Neuronal stem cell (in vitro differentiated cells): ENCODE measurements at regions not wholly inside any gene's neighbourhood (a gene's known extent, or its start where the extent isn't known, plus 50 kb on each side); places are given as distances from the start of the nearest gene placed in this dataset.
"Not testable (repeated sequence)": the region's sequence is repeated elsewhere in the genome, so short reads cannot be mapped to it uniquely, and the experiment has no call there.

ENCODE experiments used
- DNase-seq: peaks from one replicate; pipeline ENCODE4 v3.0.0-alpha.2; 2013; ENCODE audit warnings: low spot score
- H2AFZ ChIP-seq: one replicate; pipeline ENCODE4 v1.6.1; 2013; ENCODE audit warnings: mild to moderate bottlenecking, low read length, inconsistent platforms
- H2AK5ac ChIP-seq: 2 replicates; pipeline ENCODE4 v1.6.1; 2013; ENCODE audit warnings: low read depth, mild to moderate bottlenecking, inconsistent platforms, low read length, moderate library complexity, mixed read lengths
- H2BK120ac ChIP-seq: 2 replicates; pipeline ENCODE4 v1.6.1; 2013; ENCODE audit warnings: low read depth, mild to moderate bottlenecking, inconsistent platforms, low read length, moderate library complexity, mixed read lengths
- H2BK12ac ChIP-seq: one replicate; pipeline ENCODE4 v1.6.1; 2013; ENCODE audit warnings: low read length, inconsistent platforms
- H2BK15ac ChIP-seq: 2 replicates; pipeline ENCODE4 v1.6.1; 2013; ENCODE audit warnings: mild to moderate bottlenecking, low read length, inconsistent platforms, mixed read lengths
- H2BK5ac ChIP-seq: one replicate; pipeline ENCODE4 v1.6.1; 2013; ENCODE audit warnings: inconsistent platforms, mild to moderate bottlenecking, low read length, moderate library complexity
- H3K14ac ChIP-seq: one replicate; pipeline ENCODE4 v1.6.1; 2013; ENCODE audit warnings: low read length, inconsistent platforms
- H3K18ac ChIP-seq: 2 replicates; pipeline ENCODE4 v1.6.1; 2013; ENCODE audit warnings: low read length, inconsistent platforms
- H3K23ac ChIP-seq: 2 replicates; pipeline ENCODE4 v1.6.1; 2013; ENCODE audit warnings: low read depth, mild to moderate bottlenecking, mixed read lengths, low read length, inconsistent platforms; ENCODE audit not compliant: poor library complexity
- H3K27ac ChIP-seq: replicated peaks from 3 replicates; pipeline ENCODE4 v1.5.1; 2013; ENCODE audit warnings: low read length, inconsistent platforms
- H3K27me3 ChIP-seq, 3 experiments: 2 replicates each; pipeline ENCODE4 v1.6.1; 2013; ENCODE audit warnings: low read length in 3 of 3, mild to moderate bottlenecking in 2 of 3, inconsistent platforms in 1 of 3, low read depth in 1 of 3, mixed read lengths in 1 of 3, moderate library complexity in 1 of 3; ENCODE audit not compliant: control insufficient read depth in 3 of 3, insufficient read depth in 3 of 3
- H3K36me3 ChIP-seq, 2 donors: replicated peaks in 1 of 2; 2 replicates each; pipeline ENCODE4 v1.6.1; 2013; ENCODE audit warnings: low read length in 2 of 2; ENCODE audit not compliant: control insufficient read depth in 2 of 2, insufficient read depth in 2 of 2
- H3K4ac ChIP-seq: 2 replicates; pipeline ENCODE4 v1.6.1; 2013; ENCODE audit warnings: inconsistent platforms, mild to moderate bottlenecking, low read length, moderate library complexity
- H3K4me1 ChIP-seq, 2 donors: 1 replicate in 1 of 2; 2 replicates in 1 of 2; pipeline ENCODE4 v1.6.1; 2013; ENCODE audit warnings: low read length in 2 of 2, low read depth in 1 of 2; ENCODE audit not compliant: control insufficient read depth in 2 of 2, insufficient read depth in 1 of 2
- H3K4me2 ChIP-seq: one replicate; pipeline ENCODE4 v1.6.1; 2013; ENCODE audit warnings: mild to moderate bottlenecking, low read length, inconsistent platforms; ENCODE audit not compliant: insufficient read depth, poor library complexity, severe bottlenecking
- H3K4me3 ChIP-seq, 2 donors: 2 replicates each; pipeline ENCODE4 v1.5.1; 2013; ENCODE audit warnings: low read length in 2 of 2, mild to moderate bottlenecking in 2 of 2, inconsistent platforms in 1 of 2, moderate library complexity in 1 of 2
- H3K79me1 ChIP-seq: one replicate; pipeline ENCODE4 v1.6.1; 2013; ENCODE audit warnings: low read depth, mild to moderate bottlenecking, inconsistent platforms, low read length, moderate library complexity
- H3K9ac ChIP-seq: one replicate; pipeline ENCODE4 v1.6.1; 2013; ENCODE audit warnings: mild to moderate bottlenecking, low read depth, low read length, inconsistent platforms; ENCODE audit not compliant: poor library complexity
- H3K9me3 ChIP-seq, 2 donors: replicated peaks in 1 of 2; 2 replicates each; pipeline versions ENCODE3 to v1.6.1; 2013; ENCODE audit warnings: low read length in 2 of 2, mild to moderate bottlenecking in 2 of 2, inconsistent platforms in 1 of 2, low read depth in 1 of 2, mixed read lengths in 1 of 2, moderate library complexity in 1 of 2; ENCODE audit not compliant: control insufficient read depth in 2 of 2, insufficient read depth in 1 of 2
- H4K8ac ChIP-seq: one replicate; pipeline ENCODE4 v1.6.1; 2013; ENCODE audit warnings: low read depth, mild to moderate bottlenecking, inconsistent platforms, low read length, moderate library complexity
- H4K91ac ChIP-seq: one replicate; pipeline ENCODE4 v1.6.1; 2013; ENCODE audit warnings: low read length, low read depth, mild to moderate bottlenecking, inconsistent platforms; ENCODE audit not compliant: poor library complexity
- WGBS, 2 donors: extraction: QIAGEN DNeasy Blood & Tissue Kit; methylation state at CpG; one replicate each; pipeline ENCODE4 v1.1.7; 2013; ENCODE audit warnings: missing lambda C conversion rate in 2 of 2, mixed read lengths in 1 of 2; ENCODE audit not compliant: insufficient read length in 2 of 2, insufficient replicate concordance in 1 of 2; ENCODE audit errors: extremely low coverage in 2 of 2; 5-methylcytosine and 5-hydroxymethylcytosine counted together

GRCh38 chr4:187128976-187129375 is 405.3 kb upstream of the FAT1 start:
- H2BK120ac ChIP-seq, result no peak overlapping the region
- no peak for DNase-seq
- no peak overlapping the region for H4K8ac ChIP-seq
- no peak overlapping the region for H3K27ac ChIP-seq
- H2BK5ac ChIP-seq, result no peak overlapping the region
- no peaks in the 10 kb centered on the region for H3K79me1 ChIP-seq
- no peak overlapping the region for H3K14ac ChIP-seq
- WGBS, 2 donors, result no CpG with 5 or more reads among the region's 8 CpGs
- H2AK5ac ChIP-seq, result no peak overlapping the region
- no peak overlapping the region for H3K23ac ChIP-seq
- H3K4me3 ChIP-seq, result no peak overlapping the region
- peaks cover 3 to 7% of the 10 kb centered on the region in 2 donors for H3K4me1 ChIP-seq
- H3K4me2 ChIP-seq, result no peak overlapping the region
- H3K9ac ChIP-seq, result no peak overlapping the region
- H3K18ac ChIP-seq, result no peak overlapping the region
- H4K91ac ChIP-seq, result no peak overlapping the region
- no peak overlapping the region for H2AFZ ChIP-seq
- peaks cover 0 to 2% (median 0%) of the 10 kb centered on the region in 3 experiments for H3K27me3 ChIP-seq
- H3K4ac ChIP-seq, result no peak overlapping the region
- H2BK15ac ChIP-seq, result no peak overlapping the region
- no peak overlapping the region for H2BK12ac ChIP-seq
- no peaks in the 10 kb centered on the region for H3K9me3 ChIP-seq
- no peaks in the 10 kb centered on the region for H3K36me3 ChIP-seq

DNA sequence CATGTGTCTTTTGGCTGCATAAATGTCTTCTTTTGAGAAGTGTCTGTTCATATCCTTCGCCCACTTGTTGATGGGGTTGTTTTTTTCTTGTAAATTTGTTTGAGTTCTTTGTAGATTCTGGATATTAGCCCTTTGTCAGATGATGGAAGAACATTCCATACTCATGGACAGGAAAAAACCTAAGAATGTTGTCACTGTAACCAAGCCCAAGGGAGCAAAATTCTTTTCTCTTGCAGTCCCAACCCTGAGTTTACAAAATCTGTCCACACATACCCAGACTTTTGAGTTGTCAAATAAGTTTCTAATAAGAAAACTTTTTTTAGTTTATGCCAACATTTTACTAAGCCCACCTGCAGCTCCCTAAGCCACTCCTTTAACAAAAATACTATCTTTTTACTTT is 408.2 kb upstream of the FAT1 start:
- not testable (repeated sequence) for H3K4ac ChIP-seq, H4K8ac ChIP-seq, H4K91ac ChIP-seq, H3K18ac ChIP-seq, H3K9ac ChIP-seq, H2AK5ac ChIP-seq, H3K79me1 ChIP-seq, H3K36me3 ChIP-seq, H2AFZ ChIP-seq, H3K23ac ChIP-seq, H3K14ac ChIP-seq, H2BK12ac ChIP-seq, H2BK15ac ChIP-seq, H3K9me3 ChIP-seq, DNase-seq, H3K27ac ChIP-seq, H3K27me3 ChIP-seq, H3K4me2 ChIP-seq, H2BK120ac ChIP-seq, H3K4me1 ChIP-seq, H2BK5ac ChIP-seq, H3K4me3 ChIP-seq
- WGBS, 2 donors, result no CpG with 5 or more reads among the region's 1 CpG

GRCh38 chr4:187135878-187136277 is 412.2 kb upstream of the FAT1 start:
- Histone ChIP-seq H3K23ac (no peak overlapping the region), H3K27ac (no peak overlapping the region), H2AK5ac (no peak overlapping the region), H2BK120ac (no peak overlapping the region), H3K14ac (no peak overlapping the region), H2BK15ac (no peak overlapping the region), H3K9ac (no peak overlapping the region), H3K4me3 (no peak overlapping the region), H3K4me2 (no peak overlapping the region), H3K4ac (no peak overlapping the region), H2AFZ (no peak overlapping the region), H3K4me1 (peaks cover 0 to 2% of the 10 kb centered on the region in 2 donors), H4K8ac (no peak overlapping the region), H2BK5ac (no peak overlapping the region), H2BK12ac (no peak overlapping the region), H3K36me3 (no peaks in the 10 kb centered on the region), H3K9me3 (no peaks in the 10 kb centered on the region), H3K18ac (no peak overlapping the region), H3K79me1 (no peaks in the 10 kb centered on the region), H4K91ac (no peak overlapping the region), H3K27me3 (no peaks in the 10 kb centered on the region)
- no peak for DNase-seq
- WGBS, 2 donors, result no CpG with 5 or more reads among the region's 6 CpGs

- Histone ChIP-seq H3K4ac (no peak overlapping the region), H2BK12ac (no peak overlapping the region), H2AK5ac (no peak overlapping the region), H3K23ac (no peak overlapping the region), H2BK5ac (no peak overlapping the region), H3K79me1 (no peaks in the 10 kb centered on the region), H2AFZ (no peak overlapping the region), H3K4me3 (no peak overlapping the region), H3K27ac (no peak overlapping the region), H3K14ac (no peak overlapping the region), H2BK120ac (no peak overlapping the region), H4K91ac (no peak overlapping the region), H3K18ac (no peak overlapping the region), H3K4me1 (peaks cover 0 to 2% of the 10 kb centered on the region in 2 donors), H3K4me2 (no peak overlapping the region), H3K36me3 (no peaks in the 10 kb centered on the region), H2BK15ac (no peak overlapping the region), H3K9ac (no peak overlapping the region), H3K9me3 (no peaks in the 10 kb centered on the region), H3K27me3 (no peaks in the 10 kb centered on the region), H4K8ac (no peak overlapping the region)
- WGBS, 2 donors, result no CpG with 5 or more reads among the region's 4 CpGs
- no peak for DNase-seq
These were observed 415.5 kb upstream of the FAT1 start for GRCh38 chr4:187139141-187139540.
